ENCODE measurements at regions not wholly inside any gene's neighbourhood (a gene's known extent, or its start where the extent isn't known, plus 50 kb on each side); places are given as distances from the start of the nearest gene placed in this dataset.

DNA sequence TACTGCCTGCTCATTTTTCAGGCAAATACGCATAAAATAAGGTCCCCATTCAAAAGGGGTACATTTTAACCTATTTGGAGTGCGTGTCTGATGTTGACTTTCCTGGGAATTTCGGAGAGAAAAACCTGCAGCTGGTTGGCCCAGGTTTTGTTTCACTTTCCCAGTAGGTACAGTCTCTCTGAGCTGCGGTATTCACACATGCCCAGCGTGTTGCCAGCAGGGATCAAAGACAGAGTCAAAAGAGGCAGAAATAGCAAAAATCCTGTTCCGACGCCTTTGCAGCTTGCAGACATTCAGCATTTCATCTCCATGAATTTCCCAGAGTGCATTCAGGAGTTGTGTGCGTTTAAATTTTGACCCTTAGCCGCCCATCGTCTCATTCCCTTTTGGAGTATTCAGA is 855.4 kb upstream of the CELF4 start:
- intact Hi-C loops (cut with micrococcal nuclease), result no loop called here

DNA sequence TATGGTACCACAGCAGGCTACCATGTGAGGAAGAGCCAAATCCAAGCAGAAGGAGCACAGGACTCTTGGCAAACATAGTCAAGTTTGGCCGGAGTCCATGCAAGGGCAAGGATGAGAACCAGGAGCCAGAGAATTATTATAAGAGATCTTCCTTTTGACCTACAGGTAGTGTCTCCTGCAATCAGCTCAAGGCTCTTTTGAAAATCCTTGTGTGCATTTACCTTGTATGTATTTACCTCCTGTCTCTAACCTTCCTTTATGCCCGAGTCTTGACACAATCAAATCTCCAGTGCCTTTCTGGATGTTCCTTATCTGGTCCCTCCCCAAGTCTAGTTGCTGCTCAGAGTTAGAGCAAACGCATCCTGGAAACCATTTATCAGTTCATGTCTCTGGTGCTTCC is 855.0 kb upstream of the CELF4 start:
- intact Hi-C loops (cut with micrococcal nuclease), result no loop called here

DNA sequence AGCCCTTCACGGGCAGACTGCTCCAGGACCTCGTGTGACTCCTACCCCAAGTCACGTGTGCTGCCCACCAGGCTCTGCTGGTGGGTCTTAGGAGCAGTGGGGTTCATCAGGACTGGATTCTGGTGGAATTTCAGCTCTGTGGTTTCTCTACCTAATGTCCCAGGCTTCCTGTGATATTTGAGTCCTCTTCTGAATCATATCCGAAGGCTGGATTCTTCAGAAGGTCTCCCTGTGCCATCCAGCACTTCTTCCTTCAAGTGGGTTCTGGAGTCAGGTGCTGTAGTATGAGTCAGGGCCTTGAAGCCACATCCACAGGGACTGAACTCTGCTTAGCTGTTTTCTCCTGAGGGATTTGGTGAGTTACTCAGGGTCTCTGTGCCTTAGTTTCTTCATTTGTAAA is 850.2 kb upstream of the CELF4 start:
- intact Hi-C loops (cut with micrococcal nuclease), result no loop called here

DNA sequence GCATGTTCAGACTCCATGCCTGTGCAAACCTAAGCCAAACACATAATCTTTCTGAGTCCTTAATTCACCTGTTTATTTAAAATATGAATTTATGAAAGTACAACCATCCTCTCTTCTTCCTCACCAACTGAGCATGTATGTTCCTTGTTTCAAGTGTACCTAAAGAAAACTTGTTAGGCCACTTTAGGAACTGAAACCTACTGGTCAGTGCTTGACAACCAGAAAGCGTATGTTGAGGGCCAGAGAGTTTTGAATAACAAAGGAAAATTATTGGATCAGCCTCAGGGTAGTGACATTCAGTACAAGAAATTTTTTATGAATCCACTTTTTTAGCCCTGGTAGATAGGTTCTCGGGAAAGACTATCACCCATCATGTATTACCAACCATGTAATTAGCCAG is 847.6 kb upstream of the CELF4 start:
- intact Hi-C loops (cut with micrococcal nuclease), result no loop called here

DNA sequence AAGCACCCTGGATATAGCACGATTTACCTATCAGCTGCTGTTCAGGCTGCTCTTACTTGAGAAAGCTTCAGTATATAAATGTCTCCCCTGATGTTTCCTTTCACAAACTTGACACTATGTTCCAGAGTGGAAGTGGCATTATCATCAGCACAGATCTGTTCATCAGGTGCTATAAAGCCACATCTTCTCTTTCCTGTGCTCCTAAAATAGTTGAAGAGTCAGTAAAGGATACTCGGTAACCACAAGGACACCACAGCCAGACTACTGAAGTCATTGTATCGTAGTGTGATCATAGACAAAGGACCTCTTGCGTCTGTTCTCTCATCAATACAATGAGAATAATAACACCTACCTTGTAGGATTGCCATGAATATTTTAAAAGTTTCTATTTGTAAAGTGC is 841.0 kb upstream of the CELF4 start:
- intact Hi-C loops (cut with micrococcal nuclease), result no loop called here

DNA sequence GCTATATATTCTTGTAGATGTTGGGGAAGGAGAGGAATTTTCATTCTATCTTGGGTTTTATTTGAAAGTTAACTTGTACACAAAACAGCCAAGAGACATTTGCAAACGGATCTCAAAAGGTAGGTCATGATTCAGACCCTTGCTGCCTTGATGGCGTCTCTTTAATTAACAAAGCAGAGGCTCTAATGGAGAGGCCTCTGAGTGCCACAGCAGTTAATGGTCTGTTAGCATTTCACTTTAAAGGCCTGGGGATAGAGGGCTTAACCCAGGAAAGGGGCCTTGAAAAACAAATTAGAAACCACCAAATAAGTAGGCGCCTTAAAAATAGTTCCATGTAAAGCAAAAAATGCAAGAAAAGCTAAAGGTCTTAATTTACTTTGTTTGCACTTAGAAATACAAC is 836.9 kb upstream of the CELF4 start:
- intact Hi-C loops (cut with micrococcal nuclease), result no loop called here

DNA sequence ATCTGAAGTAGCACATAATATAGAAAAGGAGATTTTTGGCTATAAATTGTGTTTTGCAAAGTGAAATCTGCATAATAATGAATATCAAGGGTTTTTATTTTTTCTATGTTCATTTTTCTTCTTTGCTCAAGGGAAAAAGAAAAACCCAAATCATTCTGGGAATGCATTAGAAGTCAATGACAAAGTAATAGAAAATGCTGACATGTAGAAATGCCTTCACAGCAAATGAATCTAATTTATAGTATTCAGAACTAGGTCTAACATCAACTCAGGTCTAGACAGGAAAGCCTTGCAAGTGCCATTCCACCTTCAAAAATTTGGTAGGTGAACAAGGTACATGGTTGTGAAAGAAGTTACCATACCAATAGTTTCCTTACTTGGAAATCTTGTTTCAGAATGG is 831.5 kb upstream of the CELF4 start:
- intact Hi-C loops (cut with micrococcal nuclease), result no loop called here

DNA sequence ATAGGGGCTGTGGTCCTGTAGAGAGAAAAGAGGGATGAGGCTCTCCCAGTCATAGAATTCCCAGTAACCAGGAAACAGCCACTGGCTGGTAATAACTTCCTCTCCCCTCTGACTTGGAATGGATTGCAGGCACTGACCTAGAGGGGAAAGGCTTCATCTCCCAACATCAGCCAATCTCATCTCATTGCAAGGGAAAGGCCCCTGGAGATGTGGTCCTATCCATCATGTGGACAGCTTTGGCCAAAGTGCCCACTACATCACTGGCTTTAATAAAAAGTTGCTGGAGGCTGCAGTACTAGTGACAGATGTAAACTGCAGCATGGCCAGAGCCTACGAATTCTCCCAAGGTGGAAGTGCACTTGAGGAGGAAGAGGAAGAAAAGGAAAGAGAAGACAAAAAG is 820.5 kb upstream of the CELF4 start:
- intact Hi-C loops (cut with micrococcal nuclease), result no loop called here

DNA sequence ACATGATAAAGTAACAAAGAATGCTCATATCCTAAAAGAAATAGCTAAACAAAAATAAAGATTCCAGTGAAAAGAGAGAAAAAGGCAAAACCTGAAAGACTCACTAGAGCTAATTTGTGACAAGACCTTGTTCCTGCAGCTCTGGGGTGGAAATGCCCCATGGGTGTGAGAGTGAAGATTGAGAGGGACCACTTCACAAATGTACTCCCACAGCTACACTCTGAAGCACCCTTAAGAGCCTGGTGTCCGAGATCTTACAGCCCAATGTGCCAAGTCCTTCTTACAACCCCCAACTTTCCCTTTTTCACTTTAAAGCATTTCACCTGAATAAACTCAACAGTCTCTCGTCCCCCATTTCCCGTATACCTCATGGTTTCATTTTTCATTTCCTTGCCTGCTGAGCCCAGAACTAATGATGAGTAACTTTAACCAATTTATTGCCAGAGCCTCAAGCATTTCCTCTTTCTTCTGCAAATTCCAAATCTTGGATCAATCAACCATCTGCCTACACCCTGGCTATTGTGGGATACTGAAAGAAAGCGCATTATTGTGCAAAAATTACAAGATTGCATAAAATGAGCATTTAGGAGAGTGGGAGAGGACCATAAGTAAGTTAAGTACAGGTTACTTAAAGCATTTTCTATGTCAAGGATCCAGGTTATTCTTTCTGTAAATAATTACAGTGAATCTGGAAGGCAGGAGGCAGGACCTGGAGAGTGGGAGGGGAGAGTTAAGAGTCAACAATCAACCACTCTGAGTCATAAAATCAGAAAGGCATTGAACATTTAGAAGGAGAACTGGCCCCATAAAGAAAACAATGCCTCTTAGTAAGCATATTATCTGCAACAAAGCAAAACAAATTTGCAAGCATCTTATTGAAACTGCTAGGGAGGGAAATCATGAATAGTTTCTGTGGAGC is 804.4 kb upstream of the CELF4 start:
- intact Hi-C loops (cut with micrococcal nuclease), result no loop called here

DNA sequence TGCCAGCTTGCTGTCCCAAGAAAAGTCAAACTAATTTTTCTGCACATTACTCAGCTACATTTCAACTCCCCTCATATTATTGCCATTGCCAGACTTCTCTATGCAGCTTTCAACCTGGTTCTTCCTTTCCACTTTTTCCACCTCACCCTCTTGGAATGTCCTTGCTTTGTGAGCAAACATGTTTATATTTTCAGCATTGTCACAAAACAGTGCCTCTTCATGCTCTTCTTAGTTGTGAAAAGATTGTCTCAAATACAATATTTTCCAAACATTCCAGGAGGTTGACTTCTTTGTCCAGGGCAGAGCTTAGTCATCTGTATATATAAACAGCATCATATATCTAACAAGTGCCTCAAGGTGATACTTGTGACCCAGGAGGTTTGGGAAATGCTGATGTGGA is 803.3 kb upstream of the CELF4 start:
- intact Hi-C loops (cut with micrococcal nuclease), result no loop called here

DNA sequence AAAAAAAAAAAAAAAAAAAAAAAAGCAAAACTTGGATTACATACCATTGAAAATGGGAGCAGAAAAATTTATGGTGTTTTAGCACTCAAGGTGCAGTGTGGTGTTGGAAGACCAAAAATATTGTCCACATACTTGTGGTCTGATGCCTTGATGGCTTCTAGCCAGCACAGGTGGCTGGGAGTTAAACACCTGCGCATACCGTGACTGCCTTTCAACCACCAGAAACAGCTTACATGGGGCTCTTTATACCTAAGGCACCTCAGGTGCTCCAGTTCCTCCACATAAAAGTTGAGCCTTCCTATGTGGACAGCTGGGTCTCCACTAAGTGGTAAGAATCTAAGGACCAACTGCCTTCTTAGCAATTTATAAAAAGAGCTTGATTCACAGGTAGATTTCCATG is 802.6 kb upstream of the CELF4 start:
- intact Hi-C loops (cut with micrococcal nuclease), result no loop called here

DNA sequence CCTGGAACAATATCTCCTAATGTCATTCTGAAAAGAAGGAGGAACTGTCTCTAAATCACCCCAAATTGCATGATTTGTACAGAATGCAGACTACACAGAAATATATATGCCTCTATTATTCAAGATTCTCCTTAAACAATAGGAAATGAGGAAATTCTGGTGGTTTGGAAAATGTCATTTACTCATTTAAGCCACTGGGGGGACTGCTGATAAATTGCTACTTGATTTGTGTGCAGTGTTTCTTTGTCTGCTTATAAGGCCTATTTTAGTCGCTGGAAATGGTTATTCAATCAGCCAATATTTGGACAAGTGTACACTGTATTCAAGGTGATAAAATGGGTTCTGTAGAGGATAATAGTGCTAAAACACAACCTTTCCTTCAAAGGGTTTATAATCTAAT is 801.9 kb upstream of the CELF4 start:
- intact Hi-C loops (cut with micrococcal nuclease), result no loop called here

DNA sequence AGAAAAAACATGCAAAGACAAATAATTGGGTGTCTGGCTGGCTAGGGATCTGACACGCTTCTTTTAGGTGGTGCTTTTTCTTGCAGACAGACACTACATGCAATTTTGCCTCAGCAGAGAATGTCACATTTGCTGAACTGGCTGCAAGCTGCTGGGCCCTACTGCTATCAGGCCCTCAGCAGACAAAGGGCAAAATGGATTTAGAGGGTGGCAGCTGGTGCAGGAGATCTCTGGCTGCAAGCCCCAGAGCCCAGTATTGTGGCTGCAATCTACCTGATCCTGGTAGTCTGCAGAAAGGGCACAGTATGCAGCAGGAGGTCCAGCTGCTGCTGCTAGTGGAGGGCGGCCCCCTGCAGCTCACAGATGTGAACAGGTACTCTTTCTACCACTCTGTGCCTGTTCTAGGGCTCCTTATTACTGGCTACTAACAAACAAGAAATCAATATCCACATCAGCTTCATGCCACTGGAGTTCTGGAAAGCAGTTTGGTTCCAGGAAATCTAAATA is 796.7 kb upstream of the CELF4 start:
- intact Hi-C loops (cut with micrococcal nuclease), result no loop called here

DNA sequence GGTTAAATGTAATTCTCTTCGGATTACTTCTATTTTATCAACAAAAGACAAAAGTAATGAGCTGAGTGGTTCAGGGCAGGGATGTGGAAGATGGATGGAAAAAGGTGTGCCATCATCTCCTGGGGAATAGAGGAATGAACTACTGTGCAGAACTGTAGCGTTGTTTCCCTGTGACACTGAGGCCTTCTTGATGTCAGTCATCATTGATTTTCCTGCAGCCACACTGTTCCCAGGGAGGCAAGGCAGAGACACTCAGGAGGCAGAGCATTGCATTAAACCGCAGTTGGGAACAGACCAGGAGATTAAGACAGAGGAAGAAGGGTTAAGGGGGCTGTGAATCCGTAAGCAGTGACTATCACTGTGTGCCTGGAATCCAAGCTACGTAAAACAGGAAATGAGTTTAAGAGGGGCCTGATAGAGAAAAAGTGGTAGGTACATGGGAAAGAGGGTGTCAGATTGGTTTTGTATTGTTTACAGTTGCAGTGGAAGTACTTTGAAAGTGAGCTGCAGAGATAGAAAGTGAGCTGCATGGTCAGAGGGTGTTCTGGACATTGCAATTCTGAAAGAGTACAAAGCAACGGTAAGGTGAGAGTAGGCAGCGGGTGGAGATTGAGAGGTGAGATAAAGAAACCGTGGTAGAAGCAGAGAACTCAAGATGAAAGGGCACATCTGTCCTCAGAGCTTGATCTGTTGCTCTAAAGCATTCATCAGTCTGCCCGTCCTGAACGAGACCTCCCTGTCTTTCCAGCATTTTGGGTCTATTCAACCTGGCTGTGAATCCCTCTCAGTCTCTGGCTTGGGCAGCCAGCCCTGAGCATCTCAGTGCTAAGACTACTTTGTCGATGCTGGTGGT is 793.4 kb upstream of the CELF4 start:
- intact Hi-C loops (cut with micrococcal nuclease), result no loop called here

DNA sequence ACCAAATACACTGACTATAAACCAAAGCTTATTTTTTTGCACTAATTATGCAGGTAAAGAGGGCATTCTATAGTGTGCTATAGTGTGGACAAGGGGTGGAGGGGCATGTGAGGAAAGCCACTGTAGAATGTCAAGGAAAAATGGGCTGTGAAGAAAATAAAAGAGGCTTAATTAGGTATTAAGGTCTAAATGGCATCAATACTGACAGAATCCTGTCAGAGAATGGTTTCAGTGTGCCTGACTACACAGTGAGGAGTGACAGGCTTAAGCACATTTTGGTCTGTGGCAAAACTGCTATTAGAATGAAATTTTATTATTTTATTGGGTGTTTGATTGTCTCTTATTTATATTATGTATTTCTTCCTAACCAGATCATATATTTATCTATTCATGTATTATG is 787.6 kb upstream of the CELF4 start:
- intact Hi-C loops (cut with micrococcal nuclease), result no loop called here

DNA sequence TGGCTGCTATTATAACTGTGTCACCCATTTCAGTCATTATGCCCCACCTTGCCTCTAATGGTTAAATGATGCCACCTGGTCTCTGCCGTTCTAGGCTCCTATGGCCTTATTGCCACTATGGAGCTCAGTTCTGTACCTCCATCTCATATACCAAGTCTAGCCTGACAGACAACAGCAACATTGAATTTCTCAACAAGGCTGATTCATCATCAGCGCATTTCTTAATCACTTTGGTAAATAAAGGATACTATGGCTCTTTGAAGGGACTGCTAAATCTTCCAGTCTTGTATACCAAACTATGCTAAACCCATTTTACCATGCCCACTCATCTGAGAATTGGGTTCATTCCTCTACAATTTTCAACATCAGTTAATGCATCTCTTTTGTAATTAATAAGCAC is 784.5 kb upstream of the CELF4 start:
- intact Hi-C loops (cut with micrococcal nuclease), result no loop called here

DNA sequence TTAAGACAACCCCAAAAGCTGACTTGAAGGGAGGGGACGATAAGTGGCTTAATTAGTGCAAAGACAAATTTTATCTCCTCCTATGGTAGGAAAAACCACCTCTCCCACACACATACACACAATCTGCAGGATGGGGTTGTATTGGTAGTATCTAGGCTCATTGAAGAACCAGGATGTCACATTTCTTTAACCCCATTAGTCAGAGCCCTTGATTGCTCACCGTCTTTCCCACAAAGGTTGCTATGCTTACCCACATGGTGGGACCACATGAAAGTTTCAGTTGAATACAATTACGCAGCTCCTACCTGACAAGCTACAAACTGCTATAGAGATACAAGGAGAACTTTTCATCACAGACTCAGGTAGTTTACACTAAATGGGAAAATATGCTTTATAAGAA is 765.0 kb upstream of the CELF4 start:
- intact Hi-C loops (cut with micrococcal nuclease), result no loop called here

DNA sequence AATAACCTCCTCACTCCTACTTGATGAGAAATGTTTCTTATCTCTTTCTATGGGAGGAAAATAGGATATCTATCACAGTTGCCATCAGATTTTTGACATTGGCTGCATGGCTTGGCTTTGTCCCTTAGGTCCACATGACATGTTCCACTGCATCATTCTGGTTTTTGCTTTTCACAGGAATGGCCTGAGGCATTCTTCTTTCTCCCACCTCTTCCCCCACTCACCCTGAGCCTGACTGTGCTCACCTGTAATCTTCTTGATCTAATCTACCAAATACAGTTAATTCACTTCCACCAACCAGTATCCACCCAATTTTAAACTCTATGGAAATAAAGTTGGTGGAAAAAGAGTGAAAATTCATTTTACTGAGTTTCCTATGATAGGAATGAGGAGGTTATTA is 763.5 kb upstream of the CELF4 start:
- intact Hi-C loops (cut with micrococcal nuclease), result no loop called here

DNA sequence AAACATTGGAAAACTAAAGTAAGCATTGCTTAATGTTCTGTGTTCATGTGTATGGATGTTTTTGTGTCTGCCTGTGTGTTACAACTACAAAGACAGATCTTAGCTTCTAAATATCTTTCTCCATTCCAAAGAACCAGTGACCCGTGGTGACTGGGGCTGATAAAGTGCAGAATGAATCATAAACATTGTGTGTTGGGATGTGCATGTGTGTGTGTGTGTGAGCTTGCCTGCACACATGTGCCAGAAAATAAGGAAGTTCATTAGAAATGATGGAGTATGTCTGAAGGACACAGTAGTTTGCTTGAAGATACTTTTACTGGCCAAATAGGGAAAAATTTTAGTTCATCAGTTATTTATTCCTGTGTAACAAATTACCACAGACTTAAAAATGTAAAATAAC is 756.6 kb upstream of the CELF4 start:
- intact Hi-C loops (cut with micrococcal nuclease), result no loop called here

DNA sequence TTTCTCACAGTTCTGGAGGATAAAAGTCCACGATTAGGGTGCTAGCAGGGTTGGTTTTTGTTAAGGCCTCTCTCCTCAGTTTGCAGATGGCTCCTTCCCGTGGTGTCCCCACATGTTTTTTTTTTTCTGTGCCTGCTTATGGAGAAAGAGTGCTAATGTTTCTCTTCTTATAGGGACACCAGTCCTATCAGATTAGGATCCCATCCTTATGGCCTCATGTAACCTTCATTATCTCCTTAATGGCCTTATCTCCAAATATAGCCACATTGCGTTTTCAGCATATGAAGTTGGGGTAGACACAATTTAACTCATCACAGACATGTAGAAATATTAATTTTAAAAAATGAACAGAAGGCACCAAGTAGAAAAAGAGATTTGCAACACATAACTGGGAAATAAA is 755.7 kb upstream of the CELF4 start:
- intact Hi-C loops (cut with micrococcal nuclease), result no loop called here

DNA sequence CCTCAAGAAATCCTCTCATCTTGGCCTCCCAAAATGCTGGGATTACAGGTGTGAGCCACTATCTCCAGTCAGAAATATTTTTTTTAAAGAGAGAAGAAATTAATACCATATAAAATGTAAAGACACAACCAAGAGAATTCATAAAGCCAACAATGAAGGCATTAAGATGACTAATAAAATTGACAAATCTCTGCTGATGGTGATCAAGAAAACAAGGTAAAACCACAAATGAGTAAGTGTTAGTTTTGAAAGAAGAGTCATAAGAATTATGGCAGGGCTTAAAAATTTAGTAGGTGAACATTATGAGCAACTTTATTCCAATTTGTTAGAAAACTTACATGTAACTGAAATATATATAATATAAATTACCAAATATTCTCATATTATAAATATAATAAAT is 752.8 kb upstream of the CELF4 start:
- intact Hi-C loops (cut with micrococcal nuclease), result no loop called here

DNA sequence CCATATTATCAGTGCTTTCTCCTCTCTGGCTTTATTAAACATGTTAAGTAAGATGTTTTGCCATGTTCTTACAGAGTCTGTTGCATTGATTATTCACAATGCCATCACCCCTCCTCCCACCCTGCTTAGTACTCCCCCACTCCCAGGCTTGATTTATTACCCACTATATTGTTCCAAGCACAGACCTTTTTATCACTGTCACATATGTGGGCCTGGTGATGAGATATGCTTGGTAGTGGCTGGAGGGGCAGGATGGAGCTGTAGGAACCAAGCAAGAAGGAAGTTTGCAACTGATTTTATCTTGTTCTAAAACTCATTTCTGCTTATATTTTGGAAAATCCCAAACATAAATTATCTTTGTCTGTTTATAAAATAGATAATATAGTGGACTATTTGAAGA is 748.2 kb upstream of the CELF4 start:
- intact Hi-C loops (cut with micrococcal nuclease), result no loop called here

DNA sequence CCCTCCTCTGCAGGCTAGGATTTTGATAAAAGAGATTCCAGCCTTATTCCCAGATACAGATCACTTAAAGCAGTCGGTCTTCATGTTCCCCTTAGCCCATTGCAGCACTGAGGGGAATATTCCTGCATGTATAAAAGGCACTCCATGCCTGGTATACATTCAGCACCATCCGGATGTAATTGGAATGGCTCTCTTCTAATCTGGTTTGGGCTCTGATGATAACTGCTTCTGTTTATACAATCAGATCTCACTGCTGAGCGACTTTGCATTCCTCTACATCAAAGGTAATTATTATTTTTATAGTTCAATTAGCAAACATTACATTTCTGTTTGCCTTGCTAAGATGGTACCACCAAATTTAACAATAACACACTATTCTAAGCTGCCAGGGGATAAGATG is 746.9 kb upstream of the CELF4 start:
- intact Hi-C loops (cut with micrococcal nuclease), result no loop called here
